Activated gamma-delta T cell treated with Interleukin-2 at 50 U/mL for 16 hours (primary cell): ENCODE measurements at regions not wholly inside any gene's neighbourhood (a gene's known extent, or its start where the extent isn't known, plus 50 kb on each side); places are given as distances from the start of the nearest gene placed in this dataset.
"Not testable (repeated sequence)": the region's sequence is repeated elsewhere in the genome, so short reads cannot be mapped to it uniquely, and the experiment has no call there.

Experiments
- DNase-seq: peaks from one replicate; pipeline ENCODE4 v3.0.0-alpha.2; 2020

GRCh38 chr2:87360927-87361326, 339.3 kb upstream of the PLGLB1 start:
- DNase-seq: not testable (repeated sequence)

GRCh38 chr2:87361805-87362204, 340.2 kb upstream of the PLGLB1 start:
- not testable (repeated sequence) for DNase-seq

GRCh38 chr2:87364379-87364778, 342.7 kb upstream of the PLGLB1 start:
- not testable (repeated sequence) for DNase-seq

GRCh38 chr2:87365038-87365437, 343.4 kb upstream of the PLGLB1 start:
- not testable (repeated sequence) for DNase-seq

- DNase-seq: not testable (repeated sequence)
Measured at GRCh38 chr2:87386063-87386560, 361.8 kb upstream of the PLGLB2 start.

GRCh38 chr2:87395784-87396183, 352.1 kb upstream of the PLGLB2 start:
- DNase-seq: not testable (repeated sequence)

GRCh38 chr2:87396551-87397265, 351.2 kb upstream of the PLGLB2 start:
- DNase-seq: not testable (repeated sequence)

GRCh38 chr2:87397276-87398065, 350.4 kb upstream of the PLGLB2 start:
- DNase-seq: not testable (repeated sequence)

- DNase-seq: not testable (repeated sequence)
Measured at GRCh38 chr2:87398567-87399305, 349.2 kb upstream of the PLGLB2 start.

GRCh38 chr2:87401726-87402345, 346.1 kb upstream of the PLGLB2 start:
- no peak for DNase-seq

- DNase-seq: no peak
Measured at GRCh38 chr2:87403893-87404175, 344.1 kb upstream of the PLGLB2 start.

GRCh38 chr2:87404411-87405255, 343.3 kb upstream of the PLGLB2 start:
- DNase-seq: not testable (repeated sequence)

GRCh38 chr2:87405531-87406216, 342.2 kb upstream of the PLGLB2 start:
- not testable (repeated sequence) for DNase-seq

GRCh38 chr2:87406406-87407175, 341.3 kb upstream of the PLGLB2 start:
- DNase-seq: not testable (repeated sequence)

- not testable (repeated sequence) for DNase-seq
Measured at GRCh38 chr2:87409601-87410000, 338.3 kb upstream of the PLGLB2 start.

GRCh38 chr2:87410371-87410770, 337.5 kb upstream of the PLGLB2 start:
- DNase-seq: not testable (repeated sequence)

GRCh38 chr2:87412036-87412820, 335.7 kb upstream of the PLGLB2 start:
- DNase-seq: not testable (repeated sequence)

- DNase-seq: not testable (repeated sequence)
Measured at GRCh38 chr2:87414331-87414730, 333.6 kb upstream of the PLGLB2 start.

GRCh38 chr2:87414795-87415570, 332.9 kb upstream of the PLGLB2 start:
- not testable (repeated sequence) for DNase-seq
